ENCODE measurements at regions not wholly inside any gene's neighbourhood (a gene's known extent, or its start where the extent isn't known, plus 50 kb on each side); places are given as distances from the start of the nearest gene placed in this dataset.

DNA sequence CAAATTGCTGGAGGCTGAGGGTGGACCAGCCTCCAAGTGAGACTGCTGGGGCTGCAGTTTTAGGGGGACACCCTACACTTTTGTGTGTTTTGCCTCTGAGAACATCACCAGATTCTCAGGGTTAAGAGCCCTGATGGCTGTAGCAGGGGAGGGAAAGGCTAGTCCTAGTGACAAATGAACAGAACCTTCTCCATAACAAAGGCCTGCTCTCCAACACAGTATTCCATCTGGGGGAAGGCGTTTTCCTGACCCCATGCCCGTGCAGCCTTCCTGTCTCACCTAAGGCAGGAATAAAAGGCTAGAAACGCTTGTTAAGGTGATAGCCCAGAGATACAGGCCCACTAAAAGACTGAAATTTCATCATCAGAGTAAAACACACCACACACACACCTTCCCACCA, 50.2 kb upstream of the NSMCE3 start:
- TF ChIP-seq, protein P1, sequence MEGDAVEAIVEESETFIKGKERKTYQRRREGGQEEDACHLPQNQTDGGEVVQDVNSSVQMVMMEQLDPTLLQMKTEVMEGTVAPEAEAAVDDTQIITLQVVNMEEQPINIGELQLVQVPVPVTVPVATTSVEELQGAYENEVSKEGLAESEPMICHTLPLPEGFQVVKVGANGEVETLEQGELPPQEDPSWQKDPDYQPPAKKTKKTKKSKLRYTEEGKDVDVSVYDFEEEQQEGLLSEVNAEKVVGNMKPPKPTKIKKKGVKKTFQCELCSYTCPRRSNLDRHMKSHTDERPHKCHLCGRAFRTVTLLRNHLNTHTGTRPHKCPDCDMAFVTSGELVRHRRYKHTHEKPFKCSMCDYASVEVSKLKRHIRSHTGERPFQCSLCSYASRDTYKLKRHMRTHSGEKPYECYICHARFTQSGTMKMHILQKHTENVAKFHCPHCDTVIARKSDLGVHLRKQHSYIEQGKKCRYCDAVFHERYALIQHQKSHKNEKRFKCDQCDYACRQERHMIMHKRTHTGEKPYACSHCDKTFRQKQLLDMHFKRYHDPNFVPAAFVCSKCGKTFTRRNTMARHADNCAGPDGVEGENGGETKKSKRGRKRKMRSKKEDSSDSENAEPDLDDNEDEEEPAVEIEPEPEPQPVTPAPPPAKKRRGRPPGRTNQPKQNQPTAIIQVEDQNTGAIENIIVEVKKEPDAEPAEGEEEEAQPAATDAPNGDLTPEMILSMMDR (IDR thresholded peaks at IDR 0.05 in 4 of 5, conservative IDR thresholded peaks at IDR 0.05 in 1 of 5) = no peak
- no peak for TF ChIP-seq POLR2A (IDR thresholded peaks at IDR 0.05)
